ENCODE measurements at regions not wholly inside any gene's neighbourhood (a gene's known extent, or its start where the extent isn't known, plus 50 kb on each side); places are given as distances from the start of the nearest gene placed in this dataset.
"Not testable (repeated sequence)": the region's sequence is repeated elsewhere in the genome, so short reads cannot be mapped to it uniquely, and the experiment has no call there.

GRCh38 chr19:28700176-28700575, 512.8 kb downstream of the UQCRFS1 start:
- H3K4me1 ChIP-seq (replicated peaks; ENCODE audit: insufficient read depth) = no peaks in the 10 kb centered on the region
- no peaks in the 10 kb centered on the region for H3K27me3 ChIP-seq (ENCODE audit: insufficient read depth, low read depth)
- no peaks in the 10 kb centered on the region for H3F3A ChIP-seq (ENCODE audit: insufficient read depth, low read depth)
- H3K4me3 ChIP-seq = no peak overlapping the region
- no peaks in the 10 kb centered on the region for H3K9me2 ChIP-seq (ENCODE audit: insufficient read depth)
- DNase-seq = no peak
- no peaks in the 10 kb centered on the region for H3K9me3 ChIP-seq (ENCODE audit: insufficient read depth, low read depth)
- BruUV-seq (replicated peaks) = no TSS peak
- H3K27ac ChIP-seq = no peak overlapping the region
- ChIA-PET POLR2A (ENCODE audit: unreplicated experiment) (no interaction called here), CTCF (no interaction called here)
- intact Hi-C loops (cut with micrococcal nuclease; ENCODE audit: unreplicated experiment) = no loop called here
- H4K20me1 ChIP-seq (ENCODE audit: insufficient read depth) = no peaks in the 10 kb centered on the region
- H2AFZ ChIP-seq = no peak overlapping the region
- no peaks in the 10 kb centered on the region for H3K79me2 ChIP-seq (ENCODE audit: low read depth)
- TF ChIP-seq EZH2 (IDR thresholded peaks at IDR 0.05; ENCODE audit: low read depth) = no peak
- TF ChIP-seq, protein P1, sequence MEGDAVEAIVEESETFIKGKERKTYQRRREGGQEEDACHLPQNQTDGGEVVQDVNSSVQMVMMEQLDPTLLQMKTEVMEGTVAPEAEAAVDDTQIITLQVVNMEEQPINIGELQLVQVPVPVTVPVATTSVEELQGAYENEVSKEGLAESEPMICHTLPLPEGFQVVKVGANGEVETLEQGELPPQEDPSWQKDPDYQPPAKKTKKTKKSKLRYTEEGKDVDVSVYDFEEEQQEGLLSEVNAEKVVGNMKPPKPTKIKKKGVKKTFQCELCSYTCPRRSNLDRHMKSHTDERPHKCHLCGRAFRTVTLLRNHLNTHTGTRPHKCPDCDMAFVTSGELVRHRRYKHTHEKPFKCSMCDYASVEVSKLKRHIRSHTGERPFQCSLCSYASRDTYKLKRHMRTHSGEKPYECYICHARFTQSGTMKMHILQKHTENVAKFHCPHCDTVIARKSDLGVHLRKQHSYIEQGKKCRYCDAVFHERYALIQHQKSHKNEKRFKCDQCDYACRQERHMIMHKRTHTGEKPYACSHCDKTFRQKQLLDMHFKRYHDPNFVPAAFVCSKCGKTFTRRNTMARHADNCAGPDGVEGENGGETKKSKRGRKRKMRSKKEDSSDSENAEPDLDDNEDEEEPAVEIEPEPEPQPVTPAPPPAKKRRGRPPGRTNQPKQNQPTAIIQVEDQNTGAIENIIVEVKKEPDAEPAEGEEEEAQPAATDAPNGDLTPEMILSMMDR (conservative IDR thresholded peaks at IDR 0.05) = no peak
- no peak overlapping the region for H3K4me2 ChIP-seq
- H3K36me3 ChIP-seq (ENCODE audit: low read depth) = no peaks in the 10 kb centered on the region

GRCh38 chr19:28697308-28697707, 515.6 kb downstream of the UQCRFS1 start:
- ChIA-PET POLR2A (ENCODE audit: unreplicated experiment) (interaction anchor here (0.6 kb wide), 1 partner anchor 504 kb away, joined by 9 read pairs; no protein-coding TSS in a partner anchor), CTCF (no interaction called here)
- H3F3A ChIP-seq (ENCODE audit: insufficient read depth, low read depth) = no peaks in the 10 kb centered on the region
- no peak for TF ChIP-seq EZH2 (IDR thresholded peaks at IDR 0.05; ENCODE audit: low read depth)
- TF ChIP-seq, protein P1 (conservative IDR thresholded peaks at IDR 0.05) = no peak
- intact Hi-C loops (cut with micrococcal nuclease; ENCODE audit: unreplicated experiment) = no loop called here
- no peak overlapping the region for H3K4me2 ChIP-seq
- no TSS peak for BruUV-seq (replicated peaks)
- no peaks in the 10 kb centered on the region for H3K9me3 ChIP-seq (ENCODE audit: insufficient read depth, low read depth)
- no peaks in the 10 kb centered on the region for H3K9me2 ChIP-seq (ENCODE audit: insufficient read depth)
- no peak overlapping the region for H3K4me3 ChIP-seq
- no peak overlapping the region for H3K27ac ChIP-seq
- DNase-seq = no peak
- H3K36me3 ChIP-seq (ENCODE audit: low read depth) = no peaks in the 10 kb centered on the region
- no peak overlapping the region for H2AFZ ChIP-seq
- no peaks in the 10 kb centered on the region for H3K27me3 ChIP-seq (ENCODE audit: insufficient read depth, low read depth)
- H4K20me1 ChIP-seq (ENCODE audit: insufficient read depth) = no peaks in the 10 kb centered on the region
- no peaks in the 10 kb centered on the region for H3K4me1 ChIP-seq (replicated peaks; ENCODE audit: insufficient read depth)
- no peaks in the 10 kb centered on the region for H3K79me2 ChIP-seq (ENCODE audit: low read depth)

GRCh38 chr19:28694812-28695211, 518.1 kb downstream of the UQCRFS1 start:
- intact Hi-C loops (cut with micrococcal nuclease; ENCODE audit: unreplicated experiment) = no loop called here
- CTCF ChIA-PET = no interaction called here
- Histone ChIP-seq H4K20me1 (ENCODE audit: insufficient read depth) (no peaks in the 10 kb centered on the region), H3K27ac (no peak overlapping the region), H3K4me1 (replicated peaks; ENCODE audit: insufficient read depth) (no peaks in the 10 kb centered on the region), H3K4me3 (no peak overlapping the region), H3K4me2 (no peak overlapping the region), H3K79me2 (ENCODE audit: low read depth) (no peaks in the 10 kb centered on the region), H3F3A (ENCODE audit: insufficient read depth, low read depth) (no peaks in the 10 kb centered on the region), H3K36me3 (ENCODE audit: low read depth) (no peaks in the 10 kb centered on the region), H3K9me2 (ENCODE audit: insufficient read depth) (no peaks in the 10 kb centered on the region), H3K9me3 (ENCODE audit: insufficient read depth, low read depth) (no peaks in the 10 kb centered on the region), H2AFZ (no peak overlapping the region), H3K27me3 (ENCODE audit: insufficient read depth, low read depth) (no peaks in the 10 kb centered on the region)
- no TSS peak for BruUV-seq (replicated peaks)
- no peak for DNase-seq
- POLR2A ChIA-PET (ENCODE audit: unreplicated experiment) = no interaction called here
- TF ChIP-seq EZH2 (IDR thresholded peaks at IDR 0.05; ENCODE audit: low read depth) = no peak

DNA sequence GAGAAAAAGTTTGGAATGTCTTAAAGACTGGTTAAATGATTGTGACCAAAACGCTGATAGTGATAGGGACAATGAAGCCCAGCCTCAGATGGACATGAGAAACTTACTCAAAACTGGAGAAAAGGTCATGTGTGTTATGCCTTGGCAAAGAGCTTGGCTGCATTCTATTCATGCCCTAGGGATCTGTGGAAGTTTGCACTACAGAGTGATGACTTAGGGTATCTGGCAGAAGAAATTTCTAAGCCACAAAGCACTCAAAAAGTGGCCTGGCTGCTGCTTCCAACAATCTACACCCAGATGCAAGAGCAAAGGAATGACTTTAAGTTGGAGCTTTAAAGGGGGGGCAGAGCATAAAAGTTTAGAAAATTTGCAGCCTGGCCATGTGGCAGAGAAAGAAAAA, 521.3 kb downstream of the UQCRFS1 start:
- BruUV-seq (replicated peaks) = no TSS peak
- no peak for DNase-seq
- H3K9me2 ChIP-seq (ENCODE audit: insufficient read depth) = no peaks in the 10 kb centered on the region
- H3K4me1 ChIP-seq (replicated peaks; ENCODE audit: insufficient read depth) = no peaks in the 10 kb centered on the region
- no peak overlapping the region for H3K4me3 ChIP-seq
- POLR2A ChIA-PET (ENCODE audit: unreplicated experiment) = interaction anchor here (0.7 kb wide), 1 partner anchor 159 kb away, joined by 5 read pairs; no protein-coding TSS in a partner anchor
- H3K27ac ChIP-seq = no peak overlapping the region
- no peaks in the 10 kb centered on the region; the same call in 1 of the 2 replicates for H4K20me1 ChIP-seq (ENCODE audit: insufficient read depth)
- intact Hi-C loops (cut with micrococcal nuclease; ENCODE audit: unreplicated experiment) = no loop called here
- TF ChIP-seq EZH2 (IDR thresholded peaks at IDR 0.05; ENCODE audit: low read depth) = no peak
- TF ChIP-seq, protein P1 (conservative IDR thresholded peaks at IDR 0.05) = no peak
- no peak overlapping the region for H3K4me2 ChIP-seq
- H3K27me3 ChIP-seq (ENCODE audit: insufficient read depth, low read depth) = no peaks in the 10 kb centered on the region
- H3K36me3 ChIP-seq (ENCODE audit: low read depth) = no peaks in the 10 kb centered on the region
- no peaks in the 10 kb centered on the region for H3K9me3 ChIP-seq (ENCODE audit: insufficient read depth, low read depth)
- no peaks in the 10 kb centered on the region for H3K79me2 ChIP-seq (ENCODE audit: low read depth)
- no peaks in the 10 kb centered on the region for H3F3A ChIP-seq (ENCODE audit: insufficient read depth, low read depth)
- H2AFZ ChIP-seq = no peak overlapping the region
- CTCF ChIA-PET = no interaction called here

- H2AFZ ChIP-seq; BruUV-seq (replicated peaks); H3K9me2 ChIP-seq (ENCODE audit: insufficient read depth); H3K4me3 ChIP-seq; H3K79me2 ChIP-seq (ENCODE audit: low read depth); H3K27me3 ChIP-seq (ENCODE audit: insufficient read depth, low read depth); H3K9me3 ChIP-seq (ENCODE audit: insufficient read depth, low read depth); DNase-seq; intact Hi-C loops (cut with micrococcal nuclease; ENCODE audit: unreplicated experiment); H3K4me1 ChIP-seq (replicated peaks; ENCODE audit: insufficient read depth); H3K27ac ChIP-seq; CTCF ChIA-PET; H3K36me3 ChIP-seq (ENCODE audit: low read depth); H3K4me2 ChIP-seq; H3F3A ChIP-seq (ENCODE audit: insufficient read depth, low read depth); POLR2A ChIA-PET (ENCODE audit: unreplicated experiment); H4K20me1 ChIP-seq (ENCODE audit: insufficient read depth): not testable (repeated sequence)
These were observed 523.5 kb downstream of the UQCRFS1 start for GRCh38 chr19:28689464-28689863.

Data from PC-9 (cell line).